IMR-90 (cell line): ENCODE measurements at regions not wholly inside any gene's neighbourhood (a gene's known extent, or its start where the extent isn't known, plus 50 kb on each side); places are given as distances from the start of the nearest gene placed in this dataset.

Experiments
- ATAC-seq: fragments of 200-7000 bp; cut with Tn5 transposase; 2 replicates; pipeline ENCODE4 v1.9.1; 2020; ENCODE audit warnings: low read depth, mild to moderate bottlenecking, moderate library complexity
- BruUV-seq: library from RNA; stranded (reverse); fragments of 400-500 nt; replicated peaks from 2 replicates; lab custom pipeline; 2021; lab: Mats Ljungman, UMichigan
- CTCF ChIA-PET: fragments of 300-600 bp; formaldehyde crosslinking; extraction: SDS; loops from one replicate; lab custom pipeline; 2021; ENCODE audit warnings: antibody characterized with exemption; lab: Yijun Ruan, JAX
- POLR2A ChIA-PET: fragments of 300-600 bp; sonication (Branson Sonifier 250); formaldehyde crosslinking; loops from one replicate; lab custom pipeline; 2022; ENCODE audit warnings: antibody characterized with exemption; ENCODE audit not compliant: unreplicated experiment; lab: Charles Lee
- DNase-seq: peaks from one replicate; pipeline ENCODE4 v3.0.0; 2013
- H2AFZ ChIP-seq: replicated peaks from 2 replicates; pipeline ENCODE3; 2013; ENCODE audit warnings: low read length, mild to moderate bottlenecking; ENCODE audit not compliant: poor library complexity
- H2AK5ac ChIP-seq: 2 replicates; pipeline ENCODE4 v1.6.1; 2013; ENCODE audit warnings: low read depth, low read length, inconsistent platforms
- H2AK9ac ChIP-seq: replicated peaks from 2 replicates; pipeline ENCODE3; 2013; ENCODE audit warnings: mild to moderate bottlenecking, low read depth, low read length, moderate library complexity; ENCODE audit not compliant: poor library complexity
- H2BK120ac ChIP-seq: 2 replicates; pipeline ENCODE4 v1.6.1; 2013; ENCODE audit warnings: low read depth, low read length, inconsistent platforms
- H2BK15ac ChIP-seq: 3 replicates; pipeline ENCODE4 v1.6.1; 2013; ENCODE audit warnings: low read depth, low read length, inconsistent platforms
- H2BK20ac ChIP-seq: 2 replicates; pipeline ENCODE4 v1.6.1; 2013; ENCODE audit warnings: low read depth, mild to moderate bottlenecking, inconsistent platforms, low read length, moderate library complexity
- H2BK5ac ChIP-seq: 2 replicates; pipeline ENCODE4 v1.6.1; 2013; ENCODE audit warnings: mild to moderate bottlenecking, low read depth, low read length, inconsistent platforms; ENCODE audit not compliant: poor library complexity, severe bottlenecking
- H3K14ac ChIP-seq: replicated peaks from 2 replicates; pipeline ENCODE4 v1.6.1; 2013; ENCODE audit warnings: low read depth, low read length, inconsistent platforms
- H3K18ac ChIP-seq: 2 replicates; pipeline ENCODE4 v1.6.1; 2013; ENCODE audit warnings: low read depth, low read length, control low read depth
- H3K23ac ChIP-seq: 2 replicates; pipeline ENCODE4 v1.6.1; 2013; ENCODE audit warnings: low read depth, low read length, inconsistent platforms
- H3K27ac ChIP-seq: 2 replicates; pipeline ENCODE4 v1.5.1; 2013; ENCODE audit warnings: mild to moderate bottlenecking, control low read depth, low read length; ENCODE audit not compliant: insufficient read depth
- H3K27me3 ChIP-seq: 2 replicates; pipeline ENCODE4 v1.6.1; 2013; ENCODE audit warnings: low read length; ENCODE audit not compliant: control insufficient read depth, insufficient read depth
- H3K36me3 ChIP-seq: 2 replicates; pipeline ENCODE4 v1.6.1; 2013; ENCODE audit warnings: low read length, mixed read lengths; ENCODE audit not compliant: control insufficient read depth, insufficient read depth
- H3K4ac ChIP-seq: 2 replicates; pipeline ENCODE4 v1.6.1; 2013; ENCODE audit warnings: low read depth, low read length, inconsistent platforms
- H3K4me1 ChIP-seq: 2 replicates; pipeline ENCODE4 v1.6.1; 2013; ENCODE audit warnings: low read length, mixed read lengths; ENCODE audit not compliant: control insufficient read depth, insufficient read depth
- H3K4me2 ChIP-seq: 2 replicates; pipeline ENCODE4 v1.6.1; 2013; ENCODE audit warnings: low read depth, mild to moderate bottlenecking, control low read depth, low read length, moderate library complexity
- H3K4me3 ChIP-seq: 2 replicates; pipeline ENCODE4 v1.5.1; 2013; ENCODE audit warnings: low read depth, mild to moderate bottlenecking, control low read depth, low read length, moderate library complexity; ENCODE audit not compliant: insufficient read depth
- H3K56ac ChIP-seq: 2 replicates; pipeline ENCODE4 v1.6.1; 2013; ENCODE audit warnings: low read length, inconsistent platforms; ENCODE audit not compliant: insufficient read depth; ENCODE audit errors: extremely low read depth
- H3K79me1 ChIP-seq, 2 experiments: 2 replicates each; pipeline ENCODE4 v1.6.1; 2013; ENCODE audit warnings: low read length in 2 of 2, inconsistent platforms in 1 of 2, low read depth in 1 of 2
- H3K9ac ChIP-seq: 2 replicates; pipeline ENCODE4 v1.6.1; 2013; ENCODE audit warnings: low read depth, low read length, control low read depth
- H3K9me1 ChIP-seq: 2 replicates; pipeline ENCODE4 v1.6.1; 2013; ENCODE audit warnings: low read length, inconsistent platforms; ENCODE audit not compliant: insufficient read depth
- H3K9me3 ChIP-seq: 2 replicates; pipeline ENCODE4 v1.6.1; 2013; ENCODE audit warnings: low read length; ENCODE audit not compliant: control insufficient read depth, insufficient read depth
- H4K20me1 ChIP-seq: 2 replicates; pipeline ENCODE4 v1.6.1; 2013; ENCODE audit warnings: low read length, inconsistent platforms; ENCODE audit not compliant: insufficient read depth
- H4K5ac ChIP-seq: 2 replicates; pipeline ENCODE4 v1.6.1; 2013; ENCODE audit warnings: mild to moderate bottlenecking, low read depth, low read length, control low read depth
- H4K8ac ChIP-seq, 2 experiments: 2 replicates each; pipeline ENCODE4 v1.6.1; 2013; ENCODE audit warnings: low read depth in 2 of 2, low read length in 2 of 2, control low read depth in 1 of 2, inconsistent platforms in 1 of 2
- H4K91ac ChIP-seq: 2 replicates; pipeline ENCODE4 v1.6.1; 2013; ENCODE audit warnings: low read depth, low read length, inconsistent platforms; ENCODE audit not compliant: insufficient read depth
- BHLHE40 ChIP-seq: fragments of 150-350 bp; IDR thresholded peaks from 2 replicates; pipeline ENCODE4 v1.6.1; 2016; ENCODE audit warnings: mild to moderate bottlenecking, low read depth, low read length
- CHD1 ChIP-seq: IDR thresholded peaks from 2 replicates; pipeline ENCODE4 v1.6.1; 2012; ENCODE audit warnings: low read depth, low read length, improper control_type of control experiment
- FOS ChIP-seq: fragments of 150-350 bp; IDR thresholded peaks from 2 replicates; pipeline ENCODE4 v1.6.1; 2016; ENCODE audit warnings: low read depth, low read length
- MAFK ChIP-seq: IDR thresholded peaks from 2 replicates; pipeline ENCODE4 v1.6.1; 2012; ENCODE audit warnings: low read depth, low read length, improper control_type of control experiment
- MAZ ChIP-seq: IDR thresholded peaks from 2 replicates; pipeline ENCODE4 v1.6.1; 2012; ENCODE audit warnings: low read depth, mild to moderate bottlenecking, low read length, improper control_type of control experiment, moderate library complexity, borderline replicate concordance
- MXI1 ChIP-seq: IDR thresholded peaks from 2 replicates; pipeline ENCODE4 v1.6.1; 2012; ENCODE audit warnings: low read depth, mild to moderate bottlenecking, low read length, moderate library complexity, borderline replicate concordance
- NFE2L2 ChIP-seq: fragments of 150-350 bp; IDR thresholded peaks from 2 replicates; pipeline ENCODE4 v1.6.1; 2016; ENCODE audit warnings: low read depth, mild to moderate bottlenecking, low read length
- POLR2A ChIP-seq: IDR thresholded peaks from 2 replicates; pipeline ENCODE4 v1.6.1; 2012; ENCODE audit warnings: mild to moderate bottlenecking, low read depth, low read length
- RAD21 ChIP-seq: IDR thresholded peaks from 2 replicates; pipeline ENCODE4 v1.6.1; 2012; ENCODE audit warnings: low read length, improper control_type of control experiment
- RCOR1 ChIP-seq: IDR thresholded peaks from 2 replicates; pipeline ENCODE4 v1.6.1; 2012; ENCODE audit warnings: mild to moderate bottlenecking, low read length, improper control_type of control experiment; ENCODE audit not compliant: insufficient replicate concordance
- RFX5 ChIP-seq: IDR thresholded peaks from 2 replicates; pipeline ENCODE4 v1.8.0; 2012; ENCODE audit warnings: low read depth, mild to moderate bottlenecking, low read length, moderate library complexity
- SMC3 ChIP-seq: fragments of 150-350 bp; IDR thresholded peaks from 2 replicates; pipeline ENCODE4 v1.6.1; 2016; ENCODE audit warnings: low read depth, mild to moderate bottlenecking, antibody characterized with exemption, low read length, moderate library complexity
- WGBS, 2 experiments: methylation state at CpG; one replicate each; pipeline versions ENCODE4 v1.1.5 to v1.1.7; 2013; ENCODE audit warnings: missing lambda C conversion rate in 2 of 2; ENCODE audit not compliant: insufficient read length in 1 of 2; ENCODE audit errors: extremely low coverage in 2 of 2; 5-methylcytosine and 5-hydroxymethylcytosine counted together
- dilution Hi-C: fragments of 300-500 bp; cut with HindIII; formaldehyde crosslinking; loops from one replicate; pipeline ENCODE4 v1.14.3; 2018; ENCODE audit warnings: low sequenced_read_pairs; ENCODE audit not compliant: unreplicated experiment
- in situ Hi-C: fragments of 300-500 bp; cut with MboI; formaldehyde crosslinking; loops from 3 replicates; pipeline ENCODE4 v1.14.3; 2019; ENCODE audit warnings: low sequenced_read_pairs, inconsistent platforms, mixed read lengths
- intact Hi-C: fragments of 100-400 bp; cut with micrococcal nuclease; formaldehyde crosslinking; loops from 2 replicates; pipeline ENCODE4 v1.10.0; 2022
- TF ChIP-seq, protein P1 (sequence below): fragments of 150-350 bp; IDR thresholded peaks from 2 replicates; pipeline ENCODE4 v1.6.1; 2016; ENCODE audit warnings: low read depth, mild to moderate bottlenecking, low read length, moderate library complexity, borderline replicate concordance
- TF ChIP-seq, protein P2 (sequence below): fragments of 150-350 bp; IDR thresholded peaks from 2 replicates; pipeline ENCODE4 v1.6.1; 2017; ENCODE audit warnings: mild to moderate bottlenecking, antibody characterized with exemption, low read length, low read depth
- TF ChIP-seq, protein P3 (sequence below): conservative IDR thresholded peaks from 2 replicates; pipeline ENCODE4 v1.5.1; 2012; ENCODE audit warnings: mild to moderate bottlenecking, low read depth, low read length, improper control_type of control experiment

DNA sequence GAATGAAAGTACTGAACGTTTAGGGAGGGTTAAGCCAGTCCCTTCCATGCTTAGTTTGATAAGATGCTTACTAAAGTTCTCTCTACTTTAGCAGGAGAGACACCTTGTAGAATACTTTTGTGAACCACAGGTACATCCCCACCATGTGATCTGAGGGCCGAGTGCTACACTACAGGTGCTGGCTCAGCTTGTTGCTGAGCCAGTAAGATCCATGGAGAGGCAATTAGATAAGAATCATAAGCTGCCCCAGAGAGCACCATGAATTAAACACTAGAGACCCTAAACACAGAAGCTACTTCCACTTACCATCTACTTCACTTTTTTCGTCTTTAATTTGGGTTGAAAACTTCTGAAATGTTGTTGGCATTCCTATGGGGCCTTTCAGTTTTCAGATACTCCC, 70.5 kb upstream of the GOLGA8B start:
- Histone ChIP-seq H4K20me1 (no peaks in the 10 kb centered on the region), H2AK5ac (no peak overlapping the region), H2BK15ac (no peak overlapping the region), H3K4ac (no peak overlapping the region), H2BK20ac (no peak overlapping the region), H3K14ac (no peak overlapping the region), H2BK5ac (no peak overlapping the region), H3K9ac (no peak overlapping the region), H3K56ac (no peak overlapping the region), H4K5ac (no peak overlapping the region), H2AK9ac (no peak overlapping the region), H4K8ac (no peak overlapping the region), H3K4me2 (no peak overlapping the region), H3K9me1 (no peaks in the 10 kb centered on the region), H3K18ac (no peak overlapping the region), H3K27ac (no peak overlapping the region), H4K91ac (no peak overlapping the region), H3K79me1 (no peaks in the 10 kb centered on the region), H2BK120ac (no peak overlapping the region), H3K23ac (no peak overlapping the region), H3K27me3 (no peaks in the 10 kb centered on the region), H3K36me3 (no peaks in the 10 kb centered on the region), H3K4me3 (no peak overlapping the region), H2AFZ (no peak overlapping the region), H3K9me3 (no peaks in the 10 kb centered on the region), H3K4me1 (peaks cover 2% of the 10 kb centered on the region; the same call in 1 of the 2 replicates)
- no peak for TF ChIP-seq FOS
- TF ChIP-seq, protein P1, sequence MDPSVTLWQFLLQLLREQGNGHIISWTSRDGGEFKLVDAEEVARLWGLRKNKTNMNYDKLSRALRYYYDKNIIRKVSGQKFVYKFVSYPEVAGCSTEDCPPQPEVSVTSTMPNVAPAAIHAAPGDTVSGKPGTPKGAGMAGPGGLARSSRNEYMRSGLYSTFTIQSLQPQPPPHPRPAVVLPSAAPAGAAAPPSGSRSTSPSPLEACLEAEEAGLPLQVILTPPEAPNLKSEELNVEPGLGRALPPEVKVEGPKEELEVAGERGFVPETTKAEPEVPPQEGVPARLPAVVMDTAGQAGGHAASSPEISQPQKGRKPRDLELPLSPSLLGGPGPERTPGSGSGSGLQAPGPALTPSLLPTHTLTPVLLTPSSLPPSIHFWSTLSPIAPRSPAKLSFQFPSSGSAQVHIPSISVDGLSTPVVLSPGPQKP = no peak
- TF ChIP-seq RFX5 = no peak
- no peak for TF ChIP-seq MAFK
- TF ChIP-seq, protein P2, sequence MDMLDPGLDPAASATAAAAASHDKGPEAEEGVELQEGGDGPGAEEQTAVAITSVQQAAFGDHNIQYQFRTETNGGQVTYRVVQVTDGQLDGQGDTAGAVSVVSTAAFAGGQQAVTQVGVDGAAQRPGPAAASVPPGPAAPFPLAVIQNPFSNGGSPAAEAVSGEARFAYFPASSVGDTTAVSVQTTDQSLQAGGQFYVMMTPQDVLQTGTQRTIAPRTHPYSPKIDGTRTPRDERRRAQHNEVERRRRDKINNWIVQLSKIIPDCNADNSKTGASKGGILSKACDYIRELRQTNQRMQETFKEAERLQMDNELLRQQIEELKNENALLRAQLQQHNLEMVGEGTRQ = no peak
- TF ChIP-seq, protein P3, sequence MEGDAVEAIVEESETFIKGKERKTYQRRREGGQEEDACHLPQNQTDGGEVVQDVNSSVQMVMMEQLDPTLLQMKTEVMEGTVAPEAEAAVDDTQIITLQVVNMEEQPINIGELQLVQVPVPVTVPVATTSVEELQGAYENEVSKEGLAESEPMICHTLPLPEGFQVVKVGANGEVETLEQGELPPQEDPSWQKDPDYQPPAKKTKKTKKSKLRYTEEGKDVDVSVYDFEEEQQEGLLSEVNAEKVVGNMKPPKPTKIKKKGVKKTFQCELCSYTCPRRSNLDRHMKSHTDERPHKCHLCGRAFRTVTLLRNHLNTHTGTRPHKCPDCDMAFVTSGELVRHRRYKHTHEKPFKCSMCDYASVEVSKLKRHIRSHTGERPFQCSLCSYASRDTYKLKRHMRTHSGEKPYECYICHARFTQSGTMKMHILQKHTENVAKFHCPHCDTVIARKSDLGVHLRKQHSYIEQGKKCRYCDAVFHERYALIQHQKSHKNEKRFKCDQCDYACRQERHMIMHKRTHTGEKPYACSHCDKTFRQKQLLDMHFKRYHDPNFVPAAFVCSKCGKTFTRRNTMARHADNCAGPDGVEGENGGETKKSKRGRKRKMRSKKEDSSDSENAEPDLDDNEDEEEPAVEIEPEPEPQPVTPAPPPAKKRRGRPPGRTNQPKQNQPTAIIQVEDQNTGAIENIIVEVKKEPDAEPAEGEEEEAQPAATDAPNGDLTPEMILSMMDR = no peak
- TF ChIP-seq RAD21 = no peak
- TF ChIP-seq MAZ = no peak
- TF ChIP-seq RCOR1 = no peak
- TF ChIP-seq CHD1 = no peak
- TF ChIP-seq POLR2A = no peak
- no peak for TF ChIP-seq SMC3
- no peak for TF ChIP-seq MXI1
- no peak for TF ChIP-seq BHLHE40
- no peak for TF ChIP-seq NFE2L2
- DNase-seq (no peak), ATAC-seq (no peak)
- intact Hi-C loops = no loop called here
- CTCF ChIA-PET = no interaction called here
- in situ Hi-C loops = no loop called here
- dilution Hi-C loops = no loop called here
- POLR2A ChIA-PET = no interaction called here
- WGBS, 2 experiments = 80% methylated on average over 1 of the region's 3 CpGs; no CpG with 5 or more reads in 1 of the 2 experiments
- BruUV-seq = no TSS peak
